SK-N-SH (cell line): ENCODE measurements at regions not wholly inside any gene's neighbourhood (a gene's known extent, or its start where the extent isn't known, plus 50 kb on each side); places are given as distances from the start of the nearest gene placed in this dataset.
"Not testable (repeated sequence)": the region's sequence is repeated elsewhere in the genome, so short reads cannot be mapped to it uniquely, and the experiment has no call there.

Experiments
- CHD2 ChIP-seq: fragments of 150-350 bp; IDR thresholded peaks from 2 replicates; pipeline ENCODE4 v1.6.1; 2018; ENCODE audit warnings: low read length; ENCODE audit not compliant: partially characterized antibody
- CTCF ChIP-seq: fragments of 200-600 bp; sonication (generic); IDR thresholded peaks from 2 replicates; pipeline ENCODE4 v1.6.1; 2017; ENCODE audit warnings: antibody characterized with exemption, mild to moderate bottlenecking, moderate library complexity
- EP300 ChIP-seq, 2 experiments: IDR thresholded peaks; 2 replicates each; pipeline versions ENCODE4 v1.4.0 to v1.6.1; 2012; ENCODE audit warnings: borderline replicate concordance in 1 of 2, low read depth in 1 of 2, low read length in 1 of 2
- GABPA ChIP-seq: IDR thresholded peaks from 2 replicates; pipeline ENCODE4 v1.4.0; 2012; ENCODE audit warnings: low read depth, mild to moderate bottlenecking
- NFIC ChIP-seq: IDR thresholded peaks from 2 replicates; pipeline ENCODE4 v1.4.0; 2012; ENCODE audit warnings: borderline replicate concordance
- POLR2AphosphoS5 ChIP-seq: IDR thresholded peaks from 2 replicates; pipeline ENCODE4 v1.6.1; 2012; ENCODE audit warnings: low read depth, low read length
- RAD21 ChIP-seq: IDR thresholded peaks from 2 replicates; pipeline ENCODE4 v1.6.1; 2012; ENCODE audit warnings: mild to moderate bottlenecking, low read length
- RCOR1 ChIP-seq: fragments of 150-350 bp; IDR thresholded peaks from 2 replicates; pipeline ENCODE4 v1.6.1; 2017; ENCODE audit warnings: antibody characterized with exemption, low read length
- REST ChIP-seq: IDR thresholded peaks from 2 replicates; pipeline ENCODE4 v1.6.1; 2012; ENCODE audit warnings: mild to moderate bottlenecking, low read depth, low read length, moderate library complexity
- RFX5 ChIP-seq: IDR thresholded peaks from 2 replicates; pipeline ENCODE4 v1.6.1; 2012; ENCODE audit warnings: mild to moderate bottlenecking, improper control_type of control experiment, low read length
- RXRA ChIP-seq: IDR thresholded peaks from 2 replicates; pipeline ENCODE4 v1.4.0; 2012; ENCODE audit warnings: low read depth, mild to moderate bottlenecking, borderline replicate concordance
- YY1 ChIP-seq: IDR thresholded peaks from 2 replicates; pipeline ENCODE4 v1.4.0; 2012; ENCODE audit warnings: low read depth, mild to moderate bottlenecking
- ZBTB33 ChIP-seq: IDR thresholded peaks from 2 replicates; pipeline ENCODE4 v1.4.0; 2012; ENCODE audit warnings: low read depth, borderline replicate concordance

- not testable (repeated sequence) for TF ChIP-seq GABPA; POLR2AphosphoS5; CTCF; ZBTB33; YY1; RAD21; RXRA; RCOR1; RFX5; REST; EP300 (IDR thresholded peaks at IDR 0.05; ENCODE audit: borderline replicate concordance in 1 of 2, low read depth in 1 of 2, low read length in 1 of 2); NFIC; CHD2
Observed at GRCh38 chr7:13631207-13632049, 358.0 kb downstream of the ETV1 start.
